Activated CD8-positive, alpha-beta T cell treated with anti-CD3 and anti-CD28 coated beads for 36 hours (primary cell): ENCODE measurements at regions not wholly inside any gene's neighbourhood (a gene's known extent, or its start where the extent isn't known, plus 50 kb on each side); places are given as distances from the start of the nearest gene placed in this dataset.

Experiments
- ATAC-seq: fragments of 200-7000 bp; cut with Tn5 transposase; one replicate; pipeline ENCODE4 v1.10.0; 2021; ENCODE audit warnings: mild to moderate bottlenecking, moderate library complexity
- CTCF ChIA-PET: fragments of 350-600 bp; sonication (Branson Sonifier 250); formaldehyde crosslinking; loops from one replicate; lab custom pipeline; 2021; ENCODE audit warnings: antibody characterized with exemption; lab: Charles Lee
- POLR2A ChIA-PET: fragments of 350-600 bp; sonication (Branson Sonifier 250); formaldehyde crosslinking; loops from one replicate; lab custom pipeline; 2021; ENCODE audit warnings: antibody characterized with exemption; lab: Charles Lee
- DNase-seq: peaks from one replicate; pipeline ENCODE4 v3.0.0-alpha.2; 2020
- H3K27ac Mint-ChIP-seq: one replicate; pipeline ENCODE4 v1.8.0; 2021; ENCODE audit warnings: mild to moderate bottlenecking, mixed read lengths
- H3K27me3 Mint-ChIP-seq: one replicate; pipeline ENCODE4 v1.8.0; 2021; ENCODE audit warnings: mixed read lengths
- H3K36me3 Mint-ChIP-seq: one replicate; pipeline ENCODE4 v1.8.0; 2021; ENCODE audit warnings: low read depth, mixed read lengths
- H3K4me1 Mint-ChIP-seq: one replicate; pipeline ENCODE4 v1.8.0; 2021; ENCODE audit warnings: low read depth, mixed read lengths
- H3K4me3 Mint-ChIP-seq: one replicate; pipeline ENCODE4 v1.8.0; 2021; ENCODE audit warnings: mild to moderate bottlenecking, moderate library complexity, mixed read lengths
- H3K9me3 Mint-ChIP-seq: one replicate; pipeline ENCODE4 v1.8.0; 2021; ENCODE audit warnings: mixed read lengths
- CTCF ChIP-seq: fragments of 200-600 bp; IDR thresholded peaks from one replicate; pipeline ENCODE4 v1.8.0; 2022; ENCODE audit warnings: antibody characterized with exemption, mild to moderate bottlenecking
- intact Hi-C: fragments of 100-400 bp; cut with micrococcal nuclease; formaldehyde crosslinking; loops from one replicate; pipeline ENCODE4 v1.10.0; 2022

DNA sequence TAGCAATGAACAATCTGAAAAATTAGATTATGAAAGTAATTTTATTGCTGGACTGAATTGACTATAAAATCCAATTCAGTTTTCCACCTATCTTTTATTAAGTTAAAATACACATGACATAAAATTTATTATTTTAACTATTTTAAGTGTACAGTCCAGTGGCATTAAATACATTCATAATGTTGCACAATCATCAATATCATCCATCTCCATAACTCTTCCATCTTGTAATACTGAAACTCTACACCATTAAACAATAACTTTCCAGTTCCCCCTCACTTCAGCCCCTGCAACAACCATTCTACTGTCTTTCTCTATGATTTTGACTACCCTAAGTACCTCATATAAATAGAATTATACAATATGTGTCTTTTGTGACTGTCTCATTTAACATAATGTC lies 200.6 kb upstream of the ITGA1 start:
- H3K27ac Mint-ChIP-seq: no peak overlapping the region
- POLR2A ChIA-PET: no interaction called here

GRCh38 chr5:52597625-52598024 lies 190.1 kb upstream of the ITGA1 start:
- Mint-ChIP-seq H3K4me3 (no peak overlapping the region), H3K27ac (no peak overlapping the region)

More for the DNA sequence above, 200.6 kb upstream of the ITGA1 start:
- H3K9me3 Mint-ChIP-seq: no peaks in the 10 kb centered on the region
- CTCF ChIA-PET: no interaction called here
- no peaks in the 10 kb centered on the region for H3K36me3 Mint-ChIP-seq
- intact Hi-C loops: no loop called here
- H3K27me3 Mint-ChIP-seq: no peaks in the 10 kb centered on the region
- no peak for TF ChIP-seq CTCF
- ATAC-seq: no peak
- H3K4me3 Mint-ChIP-seq: no peak overlapping the region
- no peaks in the 10 kb centered on the region for H3K4me1 Mint-ChIP-seq
- DNase-seq: no peak

GRCh38 chr5:52598968-52599367 lies 188.7 kb upstream of the ITGA1 start:
- Mint-ChIP-seq H3K4me1 (no peaks in the 10 kb centered on the region), H3K4me3 (no peak overlapping the region), H3K27me3 (no peaks in the 10 kb centered on the region), H3K27ac (no peak overlapping the region), H3K36me3 (no peaks in the 10 kb centered on the region), H3K9me3 (no peaks in the 10 kb centered on the region)
- CTCF ChIA-PET: no interaction called here
- POLR2A ChIA-PET: no interaction called here
- no peak for DNase-seq
- TF ChIP-seq CTCF: no peak
- intact Hi-C loops: no loop called here
- ATAC-seq: no peak

More at GRCh38 chr5:52597625-52598024, 190.1 kb upstream of the ITGA1 start:
- ChIA-PET POLR2A (no interaction called here), CTCF (no interaction called here)
- TF ChIP-seq CTCF: no peak
- Mint-ChIP-seq H3K27me3 (no peaks in the 10 kb centered on the region), H3K36me3 (no peaks in the 10 kb centered on the region), H3K4me1 (no peaks in the 10 kb centered on the region), H3K9me3 (no peaks in the 10 kb centered on the region)
- no peak for DNase-seq
- intact Hi-C loops: no loop called here
- ATAC-seq: no peak

DNA sequence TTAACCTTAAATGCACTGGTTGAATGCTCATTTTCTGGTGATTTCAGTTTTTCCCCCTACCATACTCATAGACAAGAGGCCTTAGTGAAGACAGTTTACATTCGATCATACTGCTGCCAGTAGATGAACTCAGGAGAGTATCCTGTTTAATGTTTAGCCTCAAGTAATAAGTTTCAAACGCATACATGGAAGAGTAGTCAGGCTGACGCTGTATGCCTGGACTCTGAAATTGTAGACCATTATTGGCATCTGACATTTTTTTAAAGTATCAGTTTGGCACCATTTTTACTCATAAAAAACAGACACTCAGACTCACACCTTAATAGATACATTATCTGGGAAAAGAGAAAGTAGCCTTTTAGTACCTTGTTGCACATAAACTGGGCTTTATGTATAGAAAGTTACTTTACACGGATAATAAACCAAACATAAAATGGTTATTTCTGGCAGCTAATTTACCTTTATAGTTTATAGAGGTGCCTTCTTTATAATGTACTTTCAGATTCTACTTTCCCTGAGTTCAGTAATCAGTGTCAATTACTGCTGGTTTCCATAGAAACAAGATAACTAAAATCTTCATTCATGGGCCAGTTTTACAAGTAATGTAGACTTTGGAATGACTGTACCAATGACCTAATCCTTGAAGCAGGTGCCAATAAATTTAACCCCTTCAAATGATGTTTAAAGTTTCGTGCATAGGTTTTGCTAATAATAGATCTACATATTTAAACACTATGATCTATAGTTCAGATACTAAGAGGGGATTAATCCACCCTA lies 183.8 kb upstream of the ITGA1 start:
- H3K4me3 Mint-ChIP-seq: no peak overlapping the region
- DNase-seq (no peak), ATAC-seq (no peak)
- no peaks in the 10 kb centered on the region for H3K27me3 Mint-ChIP-seq
- no peak for TF ChIP-seq CTCF
- ChIA-PET CTCF (no interaction called here), POLR2A (no interaction called here)
- no peaks in the 10 kb centered on the region for H3K4me1 Mint-ChIP-seq
- no peak overlapping the region for H3K27ac Mint-ChIP-seq
- intact Hi-C loops: no loop called here
- no peaks in the 10 kb centered on the region for H3K36me3 Mint-ChIP-seq
- no peaks in the 10 kb centered on the region for H3K9me3 Mint-ChIP-seq
